ENCODE measurements at regions not wholly inside any gene's neighbourhood (a gene's known extent, or its start where the extent isn't known, plus 50 kb on each side); places are given as distances from the start of the nearest gene placed in this dataset.

- TF ChIP-seq EZH2 (IDR thresholded peaks at IDR 0.05; ENCODE audit: borderline replicate concordance, low read depth, low read length, severe bottlenecking): no peak
- TF ChIP-seq CTCF (IDR thresholded peaks at IDR 0.05; ENCODE audit: borderline replicate concordance, extremely low read depth, low read length, poor library complexity, severe bottlenecking): no peak
- peaks cover 26% of the 10 kb centered on the region for H3K4me1 ChIP-seq (ENCODE audit: insufficient read depth, low read length)
- H3K79me2 ChIP-seq (ENCODE audit: insufficient read depth, low read length): no peaks in the 10 kb centered on the region
- H2AFZ ChIP-seq (ENCODE audit: low read depth, low read length): peak overlapping the region; percentile 83
- H3K27ac ChIP-seq (ENCODE audit: low read length): peak overlapping the region; percentile 82
- no peaks in the 10 kb centered on the region for H4K20me1 ChIP-seq (ENCODE audit: insufficient read depth, low read length)
- H3K9ac ChIP-seq (ENCODE audit: low read depth, low read length): peak overlapping the region; percentile 52
- peak overlapping the region; percentile 67 for H3K4me2 ChIP-seq (ENCODE audit: insufficient read depth, low read length)
- H3K9me3 ChIP-seq (ENCODE audit: insufficient read depth, low read length, severe bottlenecking): no peaks in the 10 kb centered on the region
- no peaks in the 10 kb centered on the region for H3K27me3 ChIP-seq (ENCODE audit: insufficient read depth, low read length, poor library complexity)
- peak; percentile 98 for ATAC-seq (ENCODE audit: insufficient read depth, low read depth)
- H3K4me3 ChIP-seq (ENCODE audit: low read depth in 1 of 2, low read length in 2 of 2): peak overlapping the region; percentile 8 to 53; a peak in 3 of 4 replicates
- no peaks in the 10 kb centered on the region for H3K36me3 ChIP-seq (ENCODE audit: insufficient read depth, low read length)
- DNase-seq: peak; percentile 83
Measured at GRCh38 chr2:12456293-12457106, 260.2 kb upstream of the TRIB2 start.

- peaks cover 17% of the 10 kb centered on the region for H3K4me1 ChIP-seq (ENCODE audit: insufficient read depth, low read length)
- H3K4me2 ChIP-seq (ENCODE audit: insufficient read depth, low read length): no peak overlapping the region
- TF ChIP-seq EZH2 (IDR thresholded peaks at IDR 0.05; ENCODE audit: borderline replicate concordance, low read depth, low read length, severe bottlenecking) (no peak), CTCF (IDR thresholded peaks at IDR 0.05; ENCODE audit: borderline replicate concordance, extremely low read depth, low read length, poor library complexity, severe bottlenecking) (no peak)
- H3K9ac ChIP-seq (ENCODE audit: low read depth, low read length): no peak overlapping the region
- no peaks in the 10 kb centered on the region for H3K27me3 ChIP-seq (ENCODE audit: insufficient read depth, low read length, poor library complexity)
- no peak for ATAC-seq (ENCODE audit: insufficient read depth, low read depth)
- no peaks in the 10 kb centered on the region for H3K9me3 ChIP-seq (ENCODE audit: insufficient read depth, low read length, severe bottlenecking)
- no peaks in the 10 kb centered on the region for H3K79me2 ChIP-seq (ENCODE audit: insufficient read depth, low read length)
- no peak overlapping the region for H3K27ac ChIP-seq (ENCODE audit: low read length)
- DNase-seq: no peak
- H4K20me1 ChIP-seq (ENCODE audit: insufficient read depth, low read length): no peaks in the 10 kb centered on the region
- no peaks in the 10 kb centered on the region for H3K36me3 ChIP-seq (ENCODE audit: insufficient read depth, low read length)
- no peak overlapping the region for H3K4me3 ChIP-seq (ENCODE audit: low read depth in 1 of 2, low read length in 2 of 2)
- peak overlapping the region; percentile 21; the same call in 1 of the 2 replicates for H2AFZ ChIP-seq (ENCODE audit: low read depth, low read length)
Measured at GRCh38 chr2:12457831-12458230, 258.9 kb upstream of the TRIB2 start.

- Histone ChIP-seq H2AFZ (ENCODE audit: low read depth, low read length) (no peak overlapping the region), H3K9me3 (ENCODE audit: insufficient read depth, low read length, severe bottlenecking) (no peaks in the 10 kb centered on the region), H3K27ac (ENCODE audit: low read length) (no peak overlapping the region), H4K20me1 (ENCODE audit: insufficient read depth, low read length) (no peaks in the 10 kb centered on the region), H3K4me1 (ENCODE audit: insufficient read depth, low read length) (no peaks in the 10 kb centered on the region), H3K79me2 (ENCODE audit: insufficient read depth, low read length) (no peaks in the 10 kb centered on the region), H3K4me2 (ENCODE audit: insufficient read depth, low read length) (no peak overlapping the region), H3K27me3 (ENCODE audit: insufficient read depth, low read length, poor library complexity) (no peaks in the 10 kb centered on the region), H3K36me3 (ENCODE audit: insufficient read depth, low read length) (no peaks in the 10 kb centered on the region), H3K9ac (ENCODE audit: low read depth, low read length) (no peak overlapping the region), H3K4me3 (ENCODE audit: low read depth in 1 of 2, low read length in 2 of 2) (no peak overlapping the region)
- no peak for DNase-seq
- no peak for ATAC-seq (ENCODE audit: insufficient read depth, low read depth)
- TF ChIP-seq EZH2 (IDR thresholded peaks at IDR 0.05; ENCODE audit: borderline replicate concordance, low read depth, low read length, severe bottlenecking) (no peak), CTCF (IDR thresholded peaks at IDR 0.05; ENCODE audit: borderline replicate concordance, extremely low read depth, low read length, poor library complexity, severe bottlenecking) (no peak)
Measured at GRCh38 chr2:12463189-12463588, 253.5 kb upstream of the TRIB2 start.
